Muscle of back (tissue), 3 donors: ENCODE measurements at regions not wholly inside any gene's neighbourhood (a gene's known extent, or its start where the extent isn't known, plus 50 kb on each side); places are given as distances from the start of the nearest gene placed in this dataset.

ENCODE experiments used
- DNase-seq, 3 donors: peaks; one replicate each; pipeline versions ENCODE4 v3.0.0 to v3.0.0-alpha.2; 2013

DNA sequence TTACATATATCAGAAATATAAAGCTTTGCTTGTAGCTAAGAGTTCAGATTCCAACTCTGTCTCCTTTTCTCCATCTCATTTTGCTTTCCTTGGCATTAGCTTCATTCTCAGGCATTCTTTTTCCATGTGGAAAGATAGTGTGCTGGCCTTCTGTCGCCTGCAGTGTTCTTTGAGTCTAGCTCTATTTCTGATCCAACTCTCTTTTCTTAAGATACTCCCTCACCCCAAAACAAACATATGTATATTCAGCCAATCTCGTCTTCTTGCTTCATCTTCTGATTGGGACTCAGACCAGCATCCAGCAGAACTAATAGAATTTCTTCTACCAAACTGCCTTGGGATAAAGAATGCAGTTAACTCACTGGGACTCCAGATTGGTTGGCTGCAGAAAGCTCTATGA, 532.2 kb downstream of the MID1IP1 start:
- peak in 1 of 3 donors; percentile 58 for DNase-seq

DNA sequence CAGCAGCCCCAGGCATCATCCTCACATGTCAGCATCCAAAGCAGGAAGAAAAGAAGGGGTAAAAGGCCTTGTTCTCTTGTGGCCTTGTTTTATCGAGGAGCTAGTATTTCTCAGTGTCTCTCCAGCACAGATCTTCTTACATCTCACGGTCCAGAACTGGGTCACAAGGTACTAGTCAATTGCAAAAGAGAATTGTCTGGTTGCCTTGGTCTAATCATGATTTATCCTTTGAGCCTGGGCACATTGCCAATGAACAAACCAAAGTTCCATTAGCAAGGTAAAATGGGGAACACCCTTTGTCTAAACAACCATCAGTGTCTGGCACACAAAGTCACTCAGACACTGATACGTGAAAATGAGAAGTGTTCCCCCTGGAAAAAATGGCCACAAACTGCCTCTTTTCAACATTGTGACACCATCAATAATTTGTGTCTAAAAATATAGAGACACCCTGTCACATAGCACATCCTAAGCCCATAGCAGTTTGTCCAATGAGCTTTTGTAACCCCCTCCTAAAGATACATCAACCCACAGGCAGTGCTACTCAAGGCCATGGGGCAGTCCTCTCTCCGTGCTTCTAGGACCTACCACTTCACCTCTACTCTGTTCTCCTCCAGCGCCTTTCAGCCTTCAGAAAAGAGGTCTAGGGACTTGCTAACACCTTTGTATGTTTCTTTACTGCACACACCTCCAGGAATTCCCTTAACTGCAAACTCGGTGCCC, 534.4 kb downstream of the MID1IP1 start:
- DNase-seq = no peak

DNA sequence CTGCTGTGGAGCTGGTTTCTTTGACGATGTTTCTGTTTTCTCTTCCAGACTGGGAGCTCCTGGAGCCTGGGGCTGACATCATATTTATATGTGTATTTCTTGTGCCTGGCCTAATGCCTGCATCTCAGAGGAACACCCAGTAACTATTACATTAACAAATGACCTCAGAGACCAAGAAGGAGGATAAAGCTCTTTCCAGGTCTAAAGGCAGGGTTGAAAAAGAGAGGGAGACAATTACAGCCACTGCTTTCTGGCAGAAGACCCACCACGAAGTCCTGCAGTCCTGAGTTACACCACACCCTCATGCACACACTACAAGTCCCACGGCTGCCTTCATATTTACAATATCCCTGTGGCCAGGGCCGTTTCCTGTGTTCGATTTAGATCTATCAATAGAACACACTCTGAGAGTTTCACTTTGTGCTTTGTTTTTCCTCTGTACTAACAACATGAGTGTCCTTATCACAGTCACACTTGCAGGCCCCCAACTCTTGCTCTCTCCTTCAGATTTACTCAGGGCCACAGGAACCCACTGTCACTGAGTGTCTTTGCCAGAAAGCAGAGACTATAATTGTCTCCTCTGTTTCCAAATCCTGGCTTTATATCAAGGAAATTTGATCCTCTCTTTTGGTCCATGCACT, 535.5 kb downstream of the MID1IP1 start:
- peak; percentile 52 to 87 (median 77) for DNase-seq

DNA sequence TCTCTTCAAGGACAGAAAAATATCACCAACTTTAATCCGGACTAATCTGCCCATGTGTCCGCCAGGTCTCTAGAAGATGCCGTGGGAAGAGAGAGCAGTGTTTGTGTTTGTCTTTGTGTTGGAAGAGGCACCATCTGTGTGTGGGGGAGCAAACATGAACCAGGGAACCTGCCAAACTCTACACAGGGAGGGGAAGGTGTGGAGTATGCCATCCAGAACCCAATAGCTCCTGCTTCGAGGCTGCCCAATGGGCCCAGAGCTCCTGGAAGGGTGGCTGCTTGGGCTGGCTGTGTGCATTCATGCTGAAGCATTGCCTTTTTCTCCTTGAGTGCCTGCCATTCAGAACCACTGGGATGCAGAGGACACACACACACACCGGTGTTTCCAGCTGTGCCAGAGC, 536.2 kb downstream of the MID1IP1 start:
- DNase-seq = peak in 1 of 3 donors; percentile 68

DNA sequence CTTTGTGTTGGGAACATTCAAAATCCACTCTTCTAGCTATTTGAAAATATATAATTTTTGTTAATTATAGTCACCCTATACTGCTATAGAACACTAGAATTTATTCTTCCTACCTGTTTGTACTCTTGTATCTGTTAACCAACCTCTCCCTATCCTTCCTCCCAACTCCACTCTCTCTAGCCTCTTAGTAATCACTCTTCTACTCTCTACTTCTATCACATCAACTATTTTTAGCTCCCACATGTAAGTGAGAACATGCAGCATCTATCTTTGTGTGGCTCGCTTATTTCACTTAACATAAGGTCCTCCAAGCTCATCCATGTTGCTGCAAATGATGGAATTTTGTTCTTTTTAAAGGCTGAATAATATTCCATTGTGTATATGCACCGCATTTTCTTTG, 537.3 kb downstream of the MID1IP1 start:
- DNase-seq = no peak

DNA sequence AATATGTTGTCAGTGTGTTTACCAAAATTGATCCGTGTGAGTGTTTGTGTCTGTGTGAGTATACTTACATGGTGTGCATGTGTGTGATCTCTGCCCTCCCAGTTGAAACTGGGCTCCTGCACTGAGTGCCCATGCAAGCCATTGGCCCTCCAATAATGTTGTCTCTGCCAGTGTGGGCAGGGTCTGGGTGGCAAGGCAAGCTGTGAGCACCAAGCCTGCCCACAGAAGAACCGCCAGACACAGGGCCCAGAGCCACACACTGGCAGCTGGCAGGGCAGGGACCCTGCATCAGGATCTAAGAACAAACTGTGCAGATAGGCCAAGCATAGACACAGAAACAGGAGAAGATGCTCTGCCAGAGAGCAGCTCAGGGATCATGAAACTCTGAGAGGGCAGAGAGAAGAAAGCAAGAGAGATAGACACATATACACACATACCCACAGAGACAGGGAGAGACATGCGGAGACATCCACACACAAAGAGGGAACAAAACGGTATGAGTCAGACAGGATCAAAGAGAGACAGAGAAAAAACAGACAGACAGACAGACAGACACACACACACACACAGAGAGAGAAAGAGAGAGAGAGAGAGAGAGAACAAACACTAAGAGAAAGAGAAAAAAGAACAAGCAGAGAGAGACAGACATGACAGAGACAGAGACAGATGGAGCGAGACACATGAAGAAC, 555.0 kb downstream of the MID1IP1 start:
- DNase-seq = no peak

DNA sequence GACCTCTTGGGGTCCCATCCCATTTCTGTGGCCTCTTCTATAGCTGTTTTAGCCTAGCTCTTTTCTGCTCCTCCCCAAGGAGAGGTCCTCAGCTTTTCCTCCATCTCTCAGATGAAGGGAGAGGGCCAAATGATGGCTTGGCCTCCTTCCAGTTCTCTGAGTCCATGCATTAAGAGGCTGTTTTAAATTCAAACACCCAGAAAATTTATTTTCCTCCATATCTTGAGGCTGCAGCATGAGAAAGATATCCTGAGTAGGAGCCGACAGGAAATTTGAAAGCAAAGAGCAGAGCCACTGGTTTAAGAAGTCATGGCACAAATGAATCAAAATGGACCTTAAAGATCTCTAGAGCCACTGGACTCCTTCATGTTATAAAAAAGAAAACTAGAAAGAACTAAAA, 558.8 kb downstream of the MID1IP1 start:
- no peak for DNase-seq

DNA sequence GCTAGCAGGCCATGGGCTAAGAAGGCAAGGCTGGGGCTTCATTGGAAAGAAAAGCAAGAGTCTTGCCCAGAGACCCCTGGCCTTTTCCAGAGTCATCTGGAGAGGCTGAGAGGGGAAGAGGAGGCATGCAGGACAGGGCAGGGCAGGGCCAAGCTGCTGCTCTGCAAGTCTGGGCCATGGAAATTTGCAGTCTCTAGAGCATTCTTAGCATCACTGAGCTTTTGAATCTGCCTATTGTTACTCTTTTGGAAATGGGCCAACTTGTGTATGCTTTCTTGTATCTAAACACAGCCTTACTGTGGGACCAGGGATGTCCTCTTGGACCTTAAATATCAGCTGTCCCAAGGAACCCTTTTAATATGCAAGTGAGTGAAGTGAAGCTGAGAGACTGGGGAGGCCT, 560.5 kb downstream of the MID1IP1 start:
- no peak for DNase-seq

DNA sequence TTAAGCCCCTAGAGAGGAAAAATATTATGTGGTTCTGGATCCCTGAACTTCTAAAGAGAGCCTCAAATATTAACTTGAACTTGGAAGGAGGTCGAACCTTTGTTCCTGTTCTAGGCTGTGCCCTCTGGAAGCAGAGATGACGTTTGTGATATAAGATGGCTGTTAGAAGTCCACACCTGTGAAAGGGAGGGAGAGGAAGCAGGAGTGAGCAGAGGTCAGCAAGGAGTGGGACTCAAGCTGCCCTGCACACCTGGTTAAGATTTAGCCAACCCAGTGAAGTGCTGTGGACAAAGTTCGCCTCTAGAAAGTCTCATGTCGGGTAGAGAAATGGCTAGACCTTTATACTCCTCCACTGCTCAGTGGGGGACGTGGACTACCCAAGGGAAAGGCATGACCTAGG, 566.2 kb downstream of the MID1IP1 start:
- no peak for DNase-seq

DNA sequence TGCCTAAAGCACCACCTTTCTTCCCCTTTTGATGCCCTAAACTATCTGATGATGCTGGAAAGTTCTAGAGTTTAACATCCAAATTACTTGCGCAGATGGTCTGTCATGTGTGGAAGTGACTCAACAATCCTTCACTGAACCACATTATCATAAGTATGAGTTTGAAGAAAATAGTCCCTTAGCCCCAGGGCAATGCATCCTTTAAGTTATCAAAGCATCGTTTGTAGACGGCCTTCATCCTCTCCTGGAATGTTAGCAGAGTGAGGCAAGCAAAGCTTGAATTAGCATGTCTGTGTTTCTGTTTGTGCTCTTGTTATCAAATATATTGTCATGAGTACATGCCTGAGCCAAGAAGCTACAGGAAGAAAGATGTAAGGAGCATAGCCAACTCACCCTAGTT, 570.9 kb downstream of the MID1IP1 start:
- no peak for DNase-seq

DNA sequence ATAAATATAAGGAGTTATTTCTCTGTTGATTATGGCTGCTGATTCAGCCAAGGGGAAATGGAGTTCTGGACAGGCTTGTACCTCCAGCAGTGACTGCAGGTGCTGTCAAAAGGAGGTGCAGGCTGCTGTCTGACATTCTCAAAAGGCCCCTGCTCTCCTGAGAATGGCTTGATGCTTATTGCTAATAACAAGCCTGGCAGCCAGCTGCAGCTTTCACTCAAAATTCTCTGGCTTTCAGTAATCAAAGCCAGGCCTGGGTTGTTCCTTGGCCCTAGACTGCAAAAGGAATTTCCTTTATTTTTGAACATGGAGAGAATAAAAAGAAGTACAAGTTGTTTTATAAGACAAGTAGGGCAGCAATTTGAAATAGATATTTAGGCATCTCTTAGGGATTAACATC, 575.9 kb downstream of the MID1IP1 start:
- peak in 1 of 3 donors; percentile 52 for DNase-seq

DNA sequence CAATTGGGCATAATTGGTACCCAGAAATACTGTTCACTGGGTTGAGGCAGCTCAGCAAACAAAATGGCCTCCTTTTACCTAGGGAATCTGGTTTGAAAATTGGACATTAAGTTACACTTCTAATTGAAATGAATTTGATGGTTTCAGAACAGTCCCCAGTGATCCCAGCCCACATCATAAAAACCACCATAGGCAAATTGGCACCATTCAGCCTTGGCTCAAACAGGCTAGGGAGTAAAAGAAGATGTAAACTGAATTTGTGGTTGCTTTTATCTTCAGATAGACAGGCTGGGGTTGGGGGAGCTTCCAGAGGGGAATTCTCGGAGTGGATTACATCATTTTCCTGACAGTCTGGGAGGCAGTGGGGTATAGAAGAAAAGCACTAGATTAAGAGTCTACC, 576.5 kb downstream of the MID1IP1 start:
- no peak for DNase-seq

DNA sequence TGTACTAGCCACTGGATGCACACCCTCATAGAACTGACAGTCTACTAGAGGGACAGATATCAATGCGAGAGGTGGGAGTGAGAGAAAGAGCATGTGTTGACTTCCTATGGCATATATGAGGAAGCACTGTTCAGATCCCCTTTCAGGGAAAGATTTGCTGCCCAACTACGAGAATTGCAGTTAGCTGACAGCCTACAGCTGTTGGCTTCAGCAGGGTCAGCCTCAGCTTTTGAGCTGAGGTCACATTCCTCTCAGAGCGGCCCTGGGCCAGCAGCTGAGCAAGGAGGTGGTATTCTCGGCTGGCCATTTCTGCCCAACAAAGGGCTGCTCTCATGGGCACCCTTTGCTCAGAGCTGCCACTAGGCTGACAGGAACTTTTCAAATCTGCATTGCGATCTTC, 580.2 kb downstream of the MID1IP1 start:
- DNase-seq = no peak

DNA sequence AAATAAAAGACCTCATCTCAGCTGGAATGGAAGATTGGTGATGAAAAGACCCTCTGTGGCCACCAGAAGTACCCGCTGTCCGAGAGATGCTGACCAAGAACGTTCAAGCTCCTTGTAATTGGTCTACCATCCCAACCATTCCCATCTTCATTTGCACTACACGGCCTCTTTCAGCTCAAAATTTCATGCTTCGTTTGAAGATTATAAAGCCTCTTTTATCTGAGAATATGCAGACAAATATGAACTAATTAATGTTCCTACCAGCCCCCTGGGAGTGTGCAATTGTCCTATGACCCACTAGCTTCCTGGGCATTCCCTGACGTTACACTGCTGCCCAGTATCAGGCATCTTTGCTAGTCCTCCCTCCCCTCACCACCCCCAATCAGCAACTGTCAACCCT, 583.7 kb downstream of the MID1IP1 start:
- DNase-seq = no peak

DNA sequence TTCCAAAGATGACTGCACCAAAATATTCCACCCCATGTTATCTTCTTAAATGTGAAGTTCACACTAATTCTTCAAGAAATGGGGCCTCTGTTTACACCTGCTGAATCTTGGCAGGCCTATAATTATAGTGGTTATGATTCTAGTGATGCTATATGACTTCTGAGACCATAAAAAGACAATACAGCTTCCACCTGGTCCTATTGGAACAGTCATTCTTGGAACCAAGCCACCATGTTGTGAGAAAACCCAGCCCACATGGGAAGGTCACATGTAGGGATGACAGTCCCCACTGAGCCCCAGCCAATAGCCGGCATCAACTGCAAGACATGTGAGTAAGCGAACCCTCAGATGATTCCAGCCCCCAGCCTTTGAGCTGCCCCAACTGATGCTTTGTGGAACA, 587.5 kb downstream of the MID1IP1 start:
- no peak for DNase-seq

DNA sequence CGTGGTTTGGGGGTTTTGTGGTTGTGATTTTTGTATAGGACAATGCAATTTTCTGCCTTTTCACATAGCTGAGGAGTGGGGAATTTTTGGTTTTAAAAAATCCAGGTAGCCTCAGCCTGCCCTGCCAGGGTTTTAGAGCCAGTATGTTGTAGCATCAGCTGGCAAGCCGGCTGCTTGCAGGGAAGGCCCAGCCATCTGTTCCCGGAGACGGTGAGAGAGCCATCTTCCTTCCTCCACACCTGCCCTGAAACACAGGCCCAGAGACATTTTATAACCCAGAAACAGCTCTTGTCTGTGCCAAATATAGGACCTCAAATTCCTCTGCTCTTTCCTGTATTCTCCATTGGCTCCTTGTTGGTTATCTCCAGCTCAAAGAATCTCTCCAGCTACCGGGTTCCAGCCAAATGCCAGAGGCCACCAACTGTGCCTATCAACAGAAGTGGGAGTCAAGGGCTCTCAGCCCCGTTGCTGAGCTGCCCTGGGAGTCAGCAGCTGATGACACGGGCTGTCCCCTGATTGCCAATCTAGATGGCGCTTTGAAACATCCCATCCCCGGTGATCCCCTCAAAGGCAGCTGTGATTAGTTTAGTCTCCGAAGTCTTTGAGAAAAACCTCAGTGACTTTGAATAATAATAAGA, 595.2 kb downstream of the MID1IP1 start:
- no peak for DNase-seq

DNA sequence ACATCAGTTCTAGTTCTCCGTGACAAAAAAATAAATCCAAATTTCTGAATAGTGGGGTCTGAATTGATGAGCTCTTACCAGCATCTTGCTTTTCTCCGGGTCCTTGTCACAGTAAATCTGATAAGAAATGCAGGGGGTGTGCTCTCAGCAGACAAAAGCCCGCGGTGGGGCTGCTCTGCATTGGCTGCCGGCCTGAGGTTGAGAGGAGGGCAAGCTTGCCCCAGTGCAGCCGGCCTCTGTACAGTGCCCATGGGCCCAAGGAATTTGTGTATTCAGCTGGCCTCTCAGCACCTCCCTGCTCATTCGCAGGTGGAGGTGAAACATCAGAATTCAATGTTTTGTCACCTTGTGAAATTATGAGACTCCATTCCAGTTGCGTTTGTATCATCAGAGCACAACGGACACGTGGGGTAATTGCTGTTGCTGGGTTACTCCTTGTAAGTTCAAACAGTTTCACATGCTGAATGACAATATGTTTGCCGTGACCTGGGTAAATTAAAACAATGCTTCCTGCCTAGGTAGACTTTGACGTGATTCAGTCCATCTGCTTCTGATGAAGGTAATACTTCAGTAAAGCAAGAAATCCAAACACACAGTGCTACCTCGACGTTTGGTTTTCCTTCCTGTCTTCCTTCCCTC, 596.4 kb downstream of the MID1IP1 start:
- DNase-seq = no peak

DNA sequence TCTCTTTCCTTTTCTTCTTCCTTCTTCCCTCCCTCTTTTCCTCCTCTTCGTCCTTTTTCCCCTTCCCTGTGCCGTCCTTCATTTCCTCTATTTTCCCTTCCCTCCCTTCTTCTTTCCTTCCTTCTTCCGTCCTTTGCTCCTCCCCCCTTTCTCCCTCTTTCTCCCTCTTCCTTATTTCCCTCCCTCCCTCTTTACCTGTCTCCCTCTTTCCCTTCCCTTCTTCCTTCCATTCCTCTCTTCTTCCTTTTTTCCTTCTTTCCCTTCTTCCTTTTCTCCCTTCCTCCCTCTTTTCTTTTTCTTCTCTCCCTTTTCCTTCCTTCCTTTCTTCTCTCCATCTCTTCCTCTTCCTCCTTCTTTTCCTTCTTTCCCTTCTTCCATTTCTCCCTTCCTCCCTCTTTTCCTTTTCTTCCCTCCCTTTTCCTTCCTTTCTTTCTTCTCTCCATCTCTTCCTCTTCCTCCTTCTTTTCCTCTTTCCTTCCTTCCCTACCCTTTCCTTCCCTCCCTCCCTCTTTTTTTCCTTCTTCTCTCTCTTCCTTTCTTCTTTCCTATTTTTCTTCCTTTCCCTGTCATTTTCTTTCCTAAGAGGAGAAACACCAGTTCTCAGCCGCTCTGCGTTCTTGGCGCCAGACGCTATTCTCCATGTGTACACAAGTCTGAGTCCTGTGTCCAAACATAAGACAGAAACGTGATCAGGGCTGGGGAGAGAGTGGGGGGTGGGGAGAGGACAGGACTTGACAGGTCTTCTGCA, 597.1 kb downstream of the MID1IP1 start:
- no peak for DNase-seq

DNA sequence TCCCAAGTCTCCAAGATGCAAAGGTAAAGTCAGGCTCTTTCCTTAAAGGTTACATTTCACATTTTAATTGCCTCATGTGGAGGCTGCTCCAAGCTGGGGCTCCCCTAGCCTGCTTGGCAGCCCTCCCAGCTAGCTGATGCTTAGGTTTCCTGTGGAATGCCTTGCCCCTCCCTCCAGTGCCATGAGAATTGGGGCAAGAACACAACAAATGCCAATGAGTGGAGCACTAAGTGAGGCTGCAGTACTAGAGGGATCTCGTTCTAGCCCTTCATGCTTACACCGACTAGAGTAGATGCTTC, 597.7 kb downstream of the MID1IP1 start:
- peak in 1 of 3 donors; percentile 43 for DNase-seq

DNA sequence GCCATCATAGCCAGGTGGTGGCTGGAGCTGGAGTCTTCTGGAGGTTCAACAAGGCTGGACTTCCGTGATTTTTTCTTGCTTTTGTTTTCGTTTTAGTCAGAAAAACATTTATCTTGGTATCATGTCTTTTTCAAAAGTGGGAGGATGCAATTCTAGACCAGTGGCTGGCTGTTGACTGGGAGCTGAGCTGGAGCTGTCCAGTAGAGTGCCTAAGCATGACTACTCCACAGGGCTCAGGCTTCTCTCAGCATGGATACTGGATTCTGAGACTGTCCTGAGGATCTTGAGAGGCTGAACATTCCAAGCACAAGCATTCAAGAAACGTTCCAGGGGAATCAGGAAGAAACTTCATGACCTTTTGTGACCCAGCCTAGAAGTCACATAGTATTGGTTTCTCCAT, 598.1 kb downstream of the MID1IP1 start:
- DNase-seq = no peak

DNA sequence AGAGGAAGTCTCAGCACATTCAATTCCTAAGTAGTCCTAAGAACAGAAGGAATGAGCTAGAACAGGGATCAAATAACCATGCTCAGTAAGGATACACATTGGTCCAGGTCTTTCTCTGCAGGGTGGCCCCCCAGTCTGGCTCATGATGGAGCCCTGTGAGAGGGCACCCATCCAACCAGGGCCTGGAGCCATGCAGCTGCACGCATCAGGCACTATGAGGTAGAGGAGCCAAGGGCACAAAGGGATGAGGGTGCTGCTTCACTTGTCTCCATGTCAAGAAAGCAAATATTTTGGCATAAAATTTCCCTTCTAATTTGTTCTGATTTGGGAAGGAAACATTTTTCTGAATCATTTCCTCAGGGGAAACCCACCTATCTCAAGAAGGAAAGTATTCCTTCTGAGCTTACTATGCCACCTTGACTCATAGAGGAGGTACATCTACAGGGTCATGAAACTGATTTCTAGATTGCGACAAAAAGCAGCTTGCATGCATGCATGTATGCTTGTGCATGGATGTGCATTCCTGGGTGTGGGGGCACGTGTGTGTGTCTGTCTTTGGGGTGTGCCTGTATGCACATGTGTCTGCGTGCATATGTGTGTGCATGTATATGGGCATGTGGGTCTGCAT, 600.3 kb downstream of the MID1IP1 start:
- no peak for DNase-seq
